ENCODE measurements at regions not wholly inside any gene's neighbourhood (a gene's known extent, or its start where the extent isn't known, plus 50 kb on each side); places are given as distances from the start of the nearest gene placed in this dataset.
"Not testable (repeated sequence)": the region's sequence is repeated elsewhere in the genome, so short reads cannot be mapped to it uniquely, and the experiment has no call there.

GRCh38 chr15:44900796-44901195 is 55.7 kb upstream of the TERB2 start:
- not testable (repeated sequence) for DNase-seq (ENCODE audit: low spot score)
- peak; percentile 60 for ATAC-seq

- DNase-seq (ENCODE audit: low spot score); ATAC-seq: not testable (repeated sequence)
Observed at GRCh38 chr15:44903281-44903680, 53.2 kb upstream of the TERB2 start.

- ATAC-seq; DNase-seq (ENCODE audit: low spot score): not testable (repeated sequence)
Observed at GRCh38 chr15:44904651-44905340, 51.7 kb upstream of the TERB2 start.

Data from left lobe of liver (tissue), 2 donors.